ENCODE measurements at regions not wholly inside any gene's neighbourhood (a gene's known extent, or its start where the extent isn't known, plus 50 kb on each side); places are given as distances from the start of the nearest gene placed in this dataset.

DNA sequence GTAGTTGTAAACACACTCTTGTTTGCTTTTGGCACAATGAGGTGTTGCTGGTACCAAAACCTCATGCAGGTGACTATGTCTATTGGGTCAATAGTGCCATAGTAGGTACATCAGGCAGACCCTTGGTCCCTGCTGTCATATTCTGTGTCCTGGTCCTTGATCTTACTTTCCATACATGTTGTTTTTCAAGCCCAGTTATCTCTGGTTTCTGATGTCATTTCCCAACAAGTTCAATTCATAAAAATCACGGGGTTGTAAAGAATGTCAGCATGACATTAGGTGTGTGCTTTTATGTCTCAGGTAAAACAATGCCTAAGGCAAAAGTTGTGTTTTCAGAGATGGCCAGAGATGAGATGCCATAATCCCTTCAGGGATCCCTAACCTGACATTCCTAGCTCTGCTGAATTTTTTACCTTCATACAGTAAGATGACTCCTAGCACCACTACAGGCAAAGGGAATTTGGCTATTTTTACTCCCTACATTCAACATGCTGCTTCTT, 390.3 kb upstream of the PKN2 start:
- no peaks in the 10 kb centered on the region for H3K36me3 ChIP-seq (ENCODE audit: insufficient read depth, low read length)
- CTCF ChIA-PET: no interaction called here
- Mint-ChIP-seq H3K27me3 (no peaks in the 10 kb centered on the region), H3K9me3 (no peaks in the 10 kb centered on the region), H3K4me1 (ENCODE audit: low read depth) (no peaks in the 10 kb centered on the region), H3K4me3 (no peak overlapping the region), H3K36me3 (ENCODE audit: low read depth) (no peaks in the 10 kb centered on the region), H3K27ac (no peak overlapping the region)
- intact Hi-C loops (cut with DNase I, micrococcal nuclease): no loop called here
- H3K27me3 ChIP-seq (ENCODE audit: control insufficient read depth in 1 of 2, insufficient read depth in 2 of 2, low read length in 2 of 2): no peaks in the 10 kb centered on the region
- H3K27ac ChIP-seq (ENCODE audit: low read depth in 1 of 2, low read length in 2 of 2): no peak overlapping the region
- TF ChIP-seq, protein P1, sequence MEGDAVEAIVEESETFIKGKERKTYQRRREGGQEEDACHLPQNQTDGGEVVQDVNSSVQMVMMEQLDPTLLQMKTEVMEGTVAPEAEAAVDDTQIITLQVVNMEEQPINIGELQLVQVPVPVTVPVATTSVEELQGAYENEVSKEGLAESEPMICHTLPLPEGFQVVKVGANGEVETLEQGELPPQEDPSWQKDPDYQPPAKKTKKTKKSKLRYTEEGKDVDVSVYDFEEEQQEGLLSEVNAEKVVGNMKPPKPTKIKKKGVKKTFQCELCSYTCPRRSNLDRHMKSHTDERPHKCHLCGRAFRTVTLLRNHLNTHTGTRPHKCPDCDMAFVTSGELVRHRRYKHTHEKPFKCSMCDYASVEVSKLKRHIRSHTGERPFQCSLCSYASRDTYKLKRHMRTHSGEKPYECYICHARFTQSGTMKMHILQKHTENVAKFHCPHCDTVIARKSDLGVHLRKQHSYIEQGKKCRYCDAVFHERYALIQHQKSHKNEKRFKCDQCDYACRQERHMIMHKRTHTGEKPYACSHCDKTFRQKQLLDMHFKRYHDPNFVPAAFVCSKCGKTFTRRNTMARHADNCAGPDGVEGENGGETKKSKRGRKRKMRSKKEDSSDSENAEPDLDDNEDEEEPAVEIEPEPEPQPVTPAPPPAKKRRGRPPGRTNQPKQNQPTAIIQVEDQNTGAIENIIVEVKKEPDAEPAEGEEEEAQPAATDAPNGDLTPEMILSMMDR (IDR thresholded peaks at IDR 0.05): no peak
- no peaks in the 10 kb centered on the region for H3K9me3 ChIP-seq (ENCODE audit: control insufficient read depth in 1 of 2, insufficient read depth in 1 of 2, low read length in 2 of 2)
- H3K4me1 ChIP-seq (ENCODE audit: insufficient read depth, low read length): no peaks in the 10 kb centered on the region
- DNase-seq (no peak), ATAC-seq (ENCODE audit: poor library complexity) (no peak)
- POLR2A ChIA-PET: no interaction called here
- H3K4me3 ChIP-seq (ENCODE audit: low read length): no peak overlapping the region

- no peaks in the 10 kb centered on the region for H3K27me3 Mint-ChIP-seq
- no peaks in the 10 kb centered on the region for H3K9me3 Mint-ChIP-seq
- Histone ChIP-seq H3K27ac (ENCODE audit: low read depth in 1 of 2, low read length in 2 of 2) (no peak overlapping the region), H3K27me3 (ENCODE audit: control insufficient read depth in 1 of 2, insufficient read depth in 2 of 2, low read length in 2 of 2) (no peaks in the 10 kb centered on the region), H3K4me3 (ENCODE audit: low read length) (no peak overlapping the region), H3K9me3 (ENCODE audit: control insufficient read depth in 1 of 2, insufficient read depth in 1 of 2, low read length in 2 of 2) (no peaks in the 10 kb centered on the region), H3K36me3 (ENCODE audit: insufficient read depth, low read length) (no peaks in the 10 kb centered on the region), H3K4me1 (ENCODE audit: insufficient read depth, low read length) (no peaks in the 10 kb centered on the region)
- ChIA-PET POLR2A (no interaction called here), CTCF (no interaction called here)
- no peak overlapping the region for H3K4me3 Mint-ChIP-seq
- H3K27ac Mint-ChIP-seq: no peak overlapping the region
- no peaks in the 10 kb centered on the region for H3K4me1 Mint-ChIP-seq (ENCODE audit: low read depth)
- TF ChIP-seq, protein P1 (IDR thresholded peaks at IDR 0.05): no peak
- DNase-seq (no peak), ATAC-seq (ENCODE audit: poor library complexity) (no peak)
- H3K36me3 Mint-ChIP-seq (ENCODE audit: low read depth): no peaks in the 10 kb centered on the region
- intact Hi-C loops (cut with DNase I, micrococcal nuclease): no loop called here
Measured at GRCh38 chr1:88296227-88296626, 387.8 kb upstream of the PKN2 start.

DNA sequence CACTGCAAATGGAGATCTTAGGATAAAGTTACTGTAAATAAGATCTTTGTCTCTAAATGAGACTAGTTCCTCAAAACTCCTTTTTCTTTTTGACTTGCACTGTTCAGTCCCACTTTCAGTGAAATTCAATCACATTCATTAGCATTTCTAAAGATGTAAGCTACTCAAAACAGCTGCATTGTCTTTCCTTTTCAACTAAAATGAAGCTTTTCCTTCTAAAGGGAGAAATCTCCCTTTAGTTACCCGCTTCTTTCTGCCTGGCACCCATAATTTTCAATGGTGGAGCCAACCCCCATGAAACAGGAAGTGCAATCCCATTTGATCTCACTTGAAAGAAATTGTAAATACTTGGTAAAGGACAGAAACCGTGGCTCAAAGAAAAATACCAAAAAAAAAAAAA, 387.4 kb upstream of the PKN2 start:
- Mint-ChIP-seq H3K27ac (no peak overlapping the region), H3K9me3 (no peaks in the 10 kb centered on the region), H3K4me1 (ENCODE audit: low read depth) (no peaks in the 10 kb centered on the region), H3K36me3 (ENCODE audit: low read depth) (no peaks in the 10 kb centered on the region), H3K27me3 (no peaks in the 10 kb centered on the region), H3K4me3 (no peak overlapping the region)
- H3K27me3 ChIP-seq (ENCODE audit: control insufficient read depth in 1 of 2, insufficient read depth in 2 of 2, low read length in 2 of 2): no peaks in the 10 kb centered on the region
- ChIA-PET CTCF (no interaction called here), POLR2A (no interaction called here)
- H3K27ac ChIP-seq (ENCODE audit: low read depth in 1 of 2, low read length in 2 of 2): no peak overlapping the region
- TF ChIP-seq, protein P1 (IDR thresholded peaks at IDR 0.05): no peak
- DNase-seq (no peak), ATAC-seq (ENCODE audit: poor library complexity) (no peak)
- H3K4me3 ChIP-seq (ENCODE audit: low read length): no peak overlapping the region
- no peaks in the 10 kb centered on the region for H3K4me1 ChIP-seq (ENCODE audit: insufficient read depth, low read length)
- intact Hi-C loops (cut with DNase I, micrococcal nuclease): no loop called here
- H3K36me3 ChIP-seq (ENCODE audit: insufficient read depth, low read length): no peaks in the 10 kb centered on the region
- H3K9me3 ChIP-seq (ENCODE audit: control insufficient read depth in 1 of 2, insufficient read depth in 1 of 2, low read length in 2 of 2): no peaks in the 10 kb centered on the region

All from CD4-positive, alpha-beta T cell (primary cell).